ENCODE measurements at regions not wholly inside any gene's neighbourhood (a gene's known extent, or its start where the extent isn't known, plus 50 kb on each side); places are given as distances from the start of the nearest gene placed in this dataset.

DNA sequence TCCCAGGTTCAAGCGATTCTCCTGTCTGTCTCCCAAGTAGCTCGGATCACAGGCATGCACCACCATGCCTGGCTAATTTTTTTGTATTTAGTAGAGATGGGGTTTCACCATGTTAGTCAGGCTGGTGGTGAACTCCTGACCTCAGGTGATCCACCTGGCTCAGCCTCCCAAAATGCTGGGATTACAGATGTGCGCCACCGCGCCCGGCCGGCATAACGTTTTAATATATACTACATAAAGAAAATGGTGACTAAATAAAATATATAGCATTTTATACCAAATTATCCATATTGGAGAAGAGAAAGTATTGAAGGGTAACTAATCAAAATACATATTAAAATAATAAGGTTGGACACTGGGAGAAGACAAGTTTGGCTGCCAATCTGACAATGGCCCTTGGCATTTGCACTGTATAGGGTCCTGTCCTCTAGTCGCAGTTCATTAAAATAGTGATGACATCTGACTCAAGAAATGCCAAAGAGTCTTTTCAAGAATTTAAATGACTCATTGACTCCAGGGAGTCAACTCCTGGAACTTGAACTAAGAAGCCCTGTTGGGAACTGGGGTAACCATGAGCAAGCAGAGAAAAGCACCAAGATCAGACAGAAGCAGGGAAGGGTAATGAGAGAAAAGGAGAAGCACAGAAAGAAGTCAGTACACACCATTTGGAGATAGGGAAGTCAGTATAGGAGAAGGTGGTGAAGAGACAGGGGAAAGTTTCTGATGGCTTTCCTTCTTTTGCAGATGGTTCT, 91.1 kb downstream of the CH25H start:
- intact Hi-C loops (cut with DNase I): no loop called here
- Histone ChIP-seq H3K4me3 (no peak overlapping the region), H3K27ac (no peak overlapping the region), H3K27me3 (replicated peaks; ENCODE audit: insufficient read depth) (no peaks in the 10 kb centered on the region), H3K36me3 (no peaks in the 10 kb centered on the region), H3K4me1 (replicated peaks) (no peaks in the 10 kb centered on the region), H3K9me3 (no peaks in the 10 kb centered on the region)
- WGBS: 95% methylated on average over 9 of the region's 9 CpGs
- no peak for DNase-seq (ENCODE audit: low spot score)
- no peak for TF ChIP-seq POLR2A (IDR thresholded peaks at IDR 0.05)
- TF ChIP-seq POLR2AphosphoS5 (IDR thresholded peaks at IDR 0.05): no peak

- H3K27ac ChIP-seq: no peak overlapping the region
- H3K27me3 ChIP-seq (replicated peaks; ENCODE audit: insufficient read depth): no peaks in the 10 kb centered on the region
- no peaks in the 10 kb centered on the region for H3K9me3 ChIP-seq
- no peaks in the 10 kb centered on the region for H3K36me3 ChIP-seq
- no peak overlapping the region for H3K4me3 ChIP-seq
- DNase-seq (ENCODE audit: low spot score): no peak
- H3K4me1 ChIP-seq (replicated peaks): no peaks in the 10 kb centered on the region
- WGBS: 45% methylated on average over 1 of the region's 1 CpG
- no peak for TF ChIP-seq POLR2A (IDR thresholded peaks at IDR 0.05)
- intact Hi-C loops (cut with DNase I): no loop called here
These were observed 92.1 kb downstream of the CH25H start for GRCh38 chr10:89114846-89115625.

DNA sequence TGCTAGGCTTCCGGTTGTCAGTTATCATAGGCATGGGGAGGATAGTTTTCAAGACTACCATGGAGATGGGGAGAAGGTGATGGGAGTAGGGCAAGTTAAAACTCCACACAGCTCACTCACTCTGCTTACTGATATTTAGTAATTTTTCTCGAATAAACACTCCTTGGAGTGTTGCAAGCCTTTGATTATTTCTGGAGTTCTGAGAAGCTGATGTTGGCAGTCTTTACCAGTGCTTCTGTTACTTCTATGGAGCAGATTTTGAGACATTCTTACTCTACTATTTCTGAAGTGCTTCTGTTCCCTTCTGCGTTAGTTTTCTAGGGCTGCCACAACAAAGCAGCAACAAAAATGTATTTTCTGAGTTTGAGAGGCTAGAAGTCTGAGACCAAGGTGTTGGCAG, 104.4 kb downstream of the CH25H start:
- H3K9me3 ChIP-seq: no peaks in the 10 kb centered on the region
- H3K27me3 ChIP-seq (replicated peaks; ENCODE audit: insufficient read depth): no peaks in the 10 kb centered on the region
- no peak for TF ChIP-seq POLR2A (IDR thresholded peaks at IDR 0.05)
- TF ChIP-seq, protein P1, sequence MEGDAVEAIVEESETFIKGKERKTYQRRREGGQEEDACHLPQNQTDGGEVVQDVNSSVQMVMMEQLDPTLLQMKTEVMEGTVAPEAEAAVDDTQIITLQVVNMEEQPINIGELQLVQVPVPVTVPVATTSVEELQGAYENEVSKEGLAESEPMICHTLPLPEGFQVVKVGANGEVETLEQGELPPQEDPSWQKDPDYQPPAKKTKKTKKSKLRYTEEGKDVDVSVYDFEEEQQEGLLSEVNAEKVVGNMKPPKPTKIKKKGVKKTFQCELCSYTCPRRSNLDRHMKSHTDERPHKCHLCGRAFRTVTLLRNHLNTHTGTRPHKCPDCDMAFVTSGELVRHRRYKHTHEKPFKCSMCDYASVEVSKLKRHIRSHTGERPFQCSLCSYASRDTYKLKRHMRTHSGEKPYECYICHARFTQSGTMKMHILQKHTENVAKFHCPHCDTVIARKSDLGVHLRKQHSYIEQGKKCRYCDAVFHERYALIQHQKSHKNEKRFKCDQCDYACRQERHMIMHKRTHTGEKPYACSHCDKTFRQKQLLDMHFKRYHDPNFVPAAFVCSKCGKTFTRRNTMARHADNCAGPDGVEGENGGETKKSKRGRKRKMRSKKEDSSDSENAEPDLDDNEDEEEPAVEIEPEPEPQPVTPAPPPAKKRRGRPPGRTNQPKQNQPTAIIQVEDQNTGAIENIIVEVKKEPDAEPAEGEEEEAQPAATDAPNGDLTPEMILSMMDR (IDR thresholded peaks at IDR 0.05): no peak
- no peak for TF ChIP-seq POLR2AphosphoS5 (IDR thresholded peaks at IDR 0.05)
- H3K4me1 ChIP-seq (replicated peaks): no peaks in the 10 kb centered on the region
- H3K36me3 ChIP-seq: no peaks in the 10 kb centered on the region
- no peak overlapping the region for H3K27ac ChIP-seq
- DNase-seq (ENCODE audit: low spot score): no peak
- no peak overlapping the region for H3K4me3 ChIP-seq
- intact Hi-C loops (cut with DNase I): no loop called here
- WGBS: 80% methylated on average over 3 of the region's 3 CpGs

GRCh38 chr10:89101943-89102342, 105.2 kb downstream of the CH25H start:
- no peaks in the 10 kb centered on the region for H3K9me3 ChIP-seq
- TF ChIP-seq POLR2A (IDR thresholded peaks at IDR 0.05): no peak
- 79% methylated on average over 4 of the region's 4 CpGs for WGBS
- H3K27ac ChIP-seq: no peak overlapping the region
- no peaks in the 10 kb centered on the region for H3K4me1 ChIP-seq (replicated peaks)
- intact Hi-C loops (cut with DNase I): no loop called here
- H3K27me3 ChIP-seq (replicated peaks; ENCODE audit: insufficient read depth): no peaks in the 10 kb centered on the region
- H3K36me3 ChIP-seq: no peaks in the 10 kb centered on the region
- H3K4me3 ChIP-seq: no peak overlapping the region
- DNase-seq (ENCODE audit: low spot score): no peak

GRCh38 chr10:89100680-89101079, 106.4 kb downstream of the CH25H start:
- Histone ChIP-seq H3K4me3 (no peak overlapping the region), H3K4me1 (replicated peaks) (no peaks in the 10 kb centered on the region), H3K9me3 (no peaks in the 10 kb centered on the region), H3K27ac (peak overlapping the region in 1 of 2 donors; percentile 11), H3K36me3 (no peaks in the 10 kb centered on the region), H3K27me3 (replicated peaks; ENCODE audit: insufficient read depth) (no peaks in the 10 kb centered on the region)
- no peak for DNase-seq (ENCODE audit: low spot score)
- intact Hi-C loops (cut with DNase I): no loop called here
- TF ChIP-seq POLR2A (IDR thresholded peaks at IDR 0.05): no peak
- TF ChIP-seq, protein P1 (IDR thresholded peaks at IDR 0.05): no peak
- TF ChIP-seq POLR2AphosphoS5 (IDR thresholded peaks at IDR 0.05): no peak
- WGBS: 70% methylated on average over 4 of the region's 4 CpGs

DNA sequence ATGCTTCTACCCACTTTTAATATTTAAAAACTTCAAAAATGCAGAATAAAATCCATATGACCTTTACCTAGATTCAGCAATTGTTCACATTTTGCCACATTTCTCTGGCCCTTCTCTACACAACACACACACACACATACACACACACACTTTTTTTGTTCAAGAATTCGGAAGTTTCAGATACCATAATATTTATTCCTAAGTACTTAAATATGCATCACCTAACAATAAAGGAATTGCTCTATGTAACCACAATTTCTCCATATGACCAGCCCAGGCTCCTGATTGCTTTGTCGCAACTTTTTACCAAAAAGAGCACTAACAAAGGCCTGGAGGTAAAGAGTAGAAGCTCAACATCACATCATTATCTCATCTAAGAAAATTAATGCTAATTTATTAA, 106.6 kb downstream of the FAS start:
- intact Hi-C loops (cut with DNase I): no loop called here
- no peak overlapping the region for H3K4me3 ChIP-seq
- TF ChIP-seq POLR2A (IDR thresholded peaks at IDR 0.05): no peak
- TF ChIP-seq, protein P1 (IDR thresholded peaks at IDR 0.05): no peak
- TF ChIP-seq POLR2AphosphoS5 (IDR thresholded peaks at IDR 0.05): no peak
- 96% methylated on average over 2 of the region's 2 CpGs for WGBS
- H3K27me3 ChIP-seq (replicated peaks; ENCODE audit: insufficient read depth): no peaks in the 10 kb centered on the region
- H3K27ac ChIP-seq: no peak overlapping the region
- H3K9me3 ChIP-seq: no peaks in the 10 kb centered on the region
- no peak for DNase-seq (ENCODE audit: low spot score)
- no peaks in the 10 kb centered on the region for H3K36me3 ChIP-seq
- no peaks in the 10 kb centered on the region for H3K4me1 ChIP-seq (replicated peaks)
